ENCODE measurements at regions not wholly inside any gene's neighbourhood (a gene's known extent, or its start where the extent isn't known, plus 50 kb on each side); places are given as distances from the start of the nearest gene placed in this dataset.

DNA sequence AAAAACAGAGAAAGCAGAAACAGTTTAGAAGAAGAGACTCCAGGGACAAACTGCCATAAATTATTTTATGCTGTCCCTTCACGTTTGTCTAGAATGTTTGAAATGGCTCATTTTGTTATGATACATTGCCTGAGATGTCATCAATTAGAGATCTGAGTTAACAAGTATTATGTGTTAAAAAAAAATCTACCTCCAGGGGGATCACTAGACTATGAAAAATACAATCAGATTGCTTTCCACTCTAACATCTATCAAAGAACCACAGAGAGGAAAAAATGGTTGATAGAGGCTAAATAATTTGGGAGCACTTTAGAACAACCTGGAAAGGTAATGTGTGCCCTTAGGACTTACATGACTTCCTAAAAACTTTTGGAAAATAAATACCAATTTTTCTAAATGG lies 103.8 kb upstream of the CCDC150 start:
- no peak overlapping the region for H3K27ac ChIP-seq
- TF ChIP-seq, protein P1, sequence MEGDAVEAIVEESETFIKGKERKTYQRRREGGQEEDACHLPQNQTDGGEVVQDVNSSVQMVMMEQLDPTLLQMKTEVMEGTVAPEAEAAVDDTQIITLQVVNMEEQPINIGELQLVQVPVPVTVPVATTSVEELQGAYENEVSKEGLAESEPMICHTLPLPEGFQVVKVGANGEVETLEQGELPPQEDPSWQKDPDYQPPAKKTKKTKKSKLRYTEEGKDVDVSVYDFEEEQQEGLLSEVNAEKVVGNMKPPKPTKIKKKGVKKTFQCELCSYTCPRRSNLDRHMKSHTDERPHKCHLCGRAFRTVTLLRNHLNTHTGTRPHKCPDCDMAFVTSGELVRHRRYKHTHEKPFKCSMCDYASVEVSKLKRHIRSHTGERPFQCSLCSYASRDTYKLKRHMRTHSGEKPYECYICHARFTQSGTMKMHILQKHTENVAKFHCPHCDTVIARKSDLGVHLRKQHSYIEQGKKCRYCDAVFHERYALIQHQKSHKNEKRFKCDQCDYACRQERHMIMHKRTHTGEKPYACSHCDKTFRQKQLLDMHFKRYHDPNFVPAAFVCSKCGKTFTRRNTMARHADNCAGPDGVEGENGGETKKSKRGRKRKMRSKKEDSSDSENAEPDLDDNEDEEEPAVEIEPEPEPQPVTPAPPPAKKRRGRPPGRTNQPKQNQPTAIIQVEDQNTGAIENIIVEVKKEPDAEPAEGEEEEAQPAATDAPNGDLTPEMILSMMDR (IDR thresholded peaks at IDR 0.05), result no peak
- no peak for DNase-seq
- H3K36me3 ChIP-seq, result no peaks in the 10 kb centered on the region
- no peaks in the 10 kb centered on the region for H3K9me3 ChIP-seq
- no peaks in the 10 kb centered on the region for H3K27me3 ChIP-seq
- H3K4me1 ChIP-seq, result no peaks in the 10 kb centered on the region
- H3K4me3 ChIP-seq, result no peak overlapping the region
- intact Hi-C loops (cut with DNase I; ENCODE audit: low total_unique reads), result no loop called here

DNA sequence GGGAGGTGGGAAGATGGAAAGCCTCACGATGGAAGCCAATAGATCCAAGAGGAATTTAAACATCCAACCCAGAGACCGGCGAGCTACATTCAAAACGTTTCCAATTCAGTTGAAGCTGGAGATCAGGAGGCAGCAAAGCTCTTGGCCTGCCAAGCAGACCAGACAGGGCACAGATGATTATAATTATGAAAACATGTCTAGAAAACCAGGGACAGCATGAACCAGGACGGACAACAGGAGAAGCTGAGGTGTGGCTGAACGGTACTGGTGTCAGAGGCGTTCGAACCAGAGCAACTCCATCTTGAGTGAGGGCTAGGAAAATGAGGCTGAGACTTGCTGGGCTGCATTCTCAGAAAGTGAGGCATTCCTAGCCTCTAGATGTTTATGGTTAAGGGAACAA lies 102.2 kb upstream of the CCDC150 start:
- no peaks in the 10 kb centered on the region for H3K9me3 ChIP-seq
- H3K36me3 ChIP-seq, result no peaks in the 10 kb centered on the region
- intact Hi-C loops (cut with DNase I; ENCODE audit: low total_unique reads), result no loop called here
- H3K4me3 ChIP-seq, result no peak overlapping the region
- H3K27ac ChIP-seq, result no peak overlapping the region
- DNase-seq, result no peak
- no peaks in the 10 kb centered on the region for H3K4me1 ChIP-seq
- no peaks in the 10 kb centered on the region for H3K27me3 ChIP-seq
- TF ChIP-seq, protein P1 (IDR thresholded peaks at IDR 0.05), result no peak

DNA sequence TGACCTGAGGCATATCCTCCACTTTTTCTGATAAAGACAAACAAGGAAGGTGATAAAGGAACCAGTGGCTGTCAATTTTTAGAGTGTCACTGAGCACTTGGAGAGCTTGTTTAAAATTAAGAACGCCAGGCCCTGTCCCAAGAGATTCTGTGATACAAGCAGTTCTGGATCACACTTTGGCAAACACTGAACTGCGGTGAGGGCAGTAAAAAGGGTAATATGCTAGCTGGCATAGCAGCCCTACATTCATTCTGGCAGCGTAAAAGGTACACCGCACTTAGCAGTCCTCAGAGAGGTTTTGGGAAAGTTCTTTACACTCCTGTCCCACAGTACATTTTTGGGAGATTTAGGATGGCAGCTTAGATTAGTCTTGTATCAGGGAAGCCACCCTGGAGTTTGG lies 101.3 kb upstream of the CCDC150 start:
- TF ChIP-seq, protein P1 (IDR thresholded peaks at IDR 0.05), result no peak
- Histone ChIP-seq H3K27me3 (no peaks in the 10 kb centered on the region), H3K9me3 (no peaks in the 10 kb centered on the region), H3K4me1 (no peaks in the 10 kb centered on the region), H3K36me3 (no peaks in the 10 kb centered on the region), H3K4me3 (no peak overlapping the region), H3K27ac (no peak overlapping the region)
- DNase-seq, result no peak
- intact Hi-C loops (cut with DNase I; ENCODE audit: low total_unique reads), result no loop called here

DNA sequence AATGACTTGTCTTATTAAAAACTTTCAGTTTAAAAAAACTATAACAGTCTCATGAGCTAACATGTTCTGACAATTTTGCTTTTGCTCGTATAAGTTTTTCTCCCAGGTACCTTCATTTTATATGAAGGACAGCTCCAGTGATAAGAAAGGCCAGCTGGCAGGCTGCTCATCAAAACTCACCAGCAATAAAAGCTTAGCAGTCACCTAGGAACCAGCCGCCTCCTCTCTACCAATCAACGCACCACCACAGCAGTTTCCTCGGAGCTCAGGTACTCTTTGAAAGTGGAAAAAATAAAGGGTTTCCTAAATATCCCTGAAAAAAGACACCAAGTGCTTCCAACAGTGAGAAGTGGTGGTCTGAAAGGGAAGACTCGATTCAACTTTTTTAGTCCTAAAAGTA lies 100.9 kb upstream of the CCDC150 start:
- no peaks in the 10 kb centered on the region for H3K36me3 ChIP-seq
- no peak overlapping the region for H3K4me3 ChIP-seq
- intact Hi-C loops (cut with DNase I; ENCODE audit: low total_unique reads), result no loop called here
- H3K27me3 ChIP-seq, result no peaks in the 10 kb centered on the region
- TF ChIP-seq, protein P1 (IDR thresholded peaks at IDR 0.05), result no peak
- H3K4me1 ChIP-seq, result no peaks in the 10 kb centered on the region
- no peaks in the 10 kb centered on the region for H3K9me3 ChIP-seq
- no peak overlapping the region for H3K27ac ChIP-seq
- no peak for DNase-seq

DNA sequence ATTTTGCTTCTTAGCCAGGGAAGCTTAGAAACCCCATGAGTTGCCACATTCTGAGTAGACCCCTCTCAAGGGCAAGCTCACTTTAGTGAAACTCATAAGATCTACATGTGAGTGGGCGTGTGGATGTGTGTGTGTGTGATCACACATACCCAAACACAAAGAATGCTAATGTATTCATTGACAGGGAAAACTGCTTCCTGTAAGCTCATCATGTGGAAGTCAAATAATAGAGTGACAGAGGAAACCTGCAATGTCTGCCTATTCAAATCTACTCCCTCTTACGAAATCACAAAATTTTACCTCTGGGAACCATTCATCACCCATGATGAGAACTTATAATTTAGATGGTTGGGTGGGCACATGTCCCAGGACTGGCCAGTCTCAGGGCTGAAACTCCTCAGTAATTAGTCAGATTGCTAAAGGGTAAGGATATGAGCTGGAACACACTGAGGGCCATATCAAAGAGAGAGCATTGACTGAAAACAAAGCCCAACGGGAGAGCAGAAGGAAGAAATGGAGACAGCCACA lies 94.5 kb upstream of the CCDC150 start:
- H3K9me3 ChIP-seq, result no peaks in the 10 kb centered on the region
- TF ChIP-seq, protein P1 (IDR thresholded peaks at IDR 0.05), result no peak
- H3K4me3 ChIP-seq, result no peak overlapping the region
- H3K36me3 ChIP-seq, result no peaks in the 10 kb centered on the region
- intact Hi-C loops (cut with DNase I; ENCODE audit: low total_unique reads), result no loop called here
- DNase-seq, result no peak
- H3K4me1 ChIP-seq, result no peaks in the 10 kb centered on the region
- no peak overlapping the region for H3K27ac ChIP-seq
- no peaks in the 10 kb centered on the region for H3K27me3 ChIP-seq

Measured in tibial artery (tissue), 4 donors.